ENCODE measurements at regions not wholly inside any gene's neighbourhood (a gene's known extent, or its start where the extent isn't known, plus 50 kb on each side); places are given as distances from the start of the nearest gene placed in this dataset.
"Not testable (repeated sequence)": the region's sequence is repeated elsewhere in the genome, so short reads cannot be mapped to it uniquely, and the experiment has no call there.

- DNase-seq (ENCODE audit: low spot score) = peak; percentile 26
Measured at GRCh38 chr7:89401099-89401498, 605.6 kb upstream of the TEX47 start.

GRCh38 chr7:89401690-89402089 is 606.2 kb upstream of the TEX47 start:
- DNase-seq (ENCODE audit: low spot score) = no peak

GRCh38 chr7:89451911-89452310 is 656.4 kb upstream of the TEX47 start:
- DNase-seq (ENCODE audit: low spot score) = no peak

- no peak for DNase-seq (ENCODE audit: low spot score)
Measured at GRCh38 chr7:89456556-89456955, 661.0 kb upstream of the TEX47 start.

GRCh38 chr7:89458114-89458513 is 662.6 kb upstream of the TEX47 start:
- DNase-seq (ENCODE audit: low spot score) = no peak

GRCh38 chr7:89474456-89474855 is 678.9 kb upstream of the TEX47 start:
- DNase-seq (ENCODE audit: low spot score) = no peak

- DNase-seq (ENCODE audit: low spot score) = no peak
Measured at GRCh38 chr7:89477991-89478390, 676.3 kb upstream of the STEAP1 start.

GRCh38 chr7:89495704-89496103 is 658.6 kb upstream of the STEAP1 start:
- DNase-seq (ENCODE audit: low spot score) = no peak

GRCh38 chr7:89500084-89500483 is 654.2 kb upstream of the STEAP1 start:
- no peak for DNase-seq (ENCODE audit: low spot score)

- no peak for DNase-seq (ENCODE audit: low spot score)
Measured at GRCh38 chr7:89503281-89503680, 651.0 kb upstream of the STEAP1 start.

- no peak for DNase-seq (ENCODE audit: low spot score)
Measured at GRCh38 chr7:89507034-89507433, 647.2 kb upstream of the STEAP1 start.

- DNase-seq (ENCODE audit: low spot score) = no peak
Measured at GRCh38 chr7:89511900-89512299, 642.4 kb upstream of the STEAP1 start.

- DNase-seq (ENCODE audit: low spot score) = no peak
Measured at GRCh38 chr7:89514970-89515369, 639.3 kb upstream of the STEAP1 start.

- DNase-seq (ENCODE audit: low spot score) = no peak
Measured at GRCh38 chr7:89517815-89518214, 636.5 kb upstream of the STEAP1 start.

- DNase-seq (ENCODE audit: low spot score) = no peak
Measured at GRCh38 chr7:89549768-89550167, 604.5 kb upstream of the STEAP1 start.

GRCh38 chr7:89554209-89554608 is 600.1 kb upstream of the STEAP1 start:
- no peak for DNase-seq (ENCODE audit: low spot score)

GRCh38 chr7:89559596-89559995 is 594.7 kb upstream of the STEAP1 start:
- DNase-seq (ENCODE audit: low spot score) = no peak

- no peak for DNase-seq (ENCODE audit: low spot score)
Measured at GRCh38 chr7:89563597-89563996, 590.7 kb upstream of the STEAP1 start.

- no peak for DNase-seq (ENCODE audit: low spot score)
Measured at GRCh38 chr7:89584896-89585295, 569.4 kb upstream of the STEAP1 start.

GRCh38 chr7:89593125-89593524 is 561.1 kb upstream of the STEAP1 start:
- DNase-seq (ENCODE audit: low spot score) = no peak

- DNase-seq (ENCODE audit: low spot score) = no peak
Measured at GRCh38 chr7:89602984-89603383, 551.3 kb upstream of the STEAP1 start.

- DNase-seq (ENCODE audit: low spot score) = no peak
Measured at GRCh38 chr7:89605362-89605761, 548.9 kb upstream of the STEAP1 start.

GRCh38 chr7:89606511-89606910 is 547.8 kb upstream of the STEAP1 start:
- no peak for DNase-seq (ENCODE audit: low spot score)

- DNase-seq (ENCODE audit: low spot score) = no peak
Measured at GRCh38 chr7:89607792-89608191, 546.5 kb upstream of the STEAP1 start.

- not testable (repeated sequence) for DNase-seq (ENCODE audit: low spot score)
Measured at GRCh38 chr7:89616829-89617228, 537.4 kb upstream of the STEAP1 start.
